Esophagus (tissue), 2 donors: ENCODE measurements at regions not wholly inside any gene's neighbourhood (a gene's known extent, or its start where the extent isn't known, plus 50 kb on each side); places are given as distances from the start of the nearest gene placed in this dataset.

Source experiments
- H3K27ac ChIP-seq, 2 donors: one replicate each; pipeline ENCODE4 v1.5.1; 2013; ENCODE audit warnings: low read depth in 2 of 2, mild to moderate bottlenecking in 2 of 2, inconsistent platforms in 1 of 2, low read length in 1 of 2, moderate library complexity in 1 of 2
- H3K27me3 ChIP-seq, 2 donors: one replicate each; pipeline ENCODE4 v1.6.1; 2013; ENCODE audit warnings: low read length in 2 of 2, control low read depth in 1 of 2, mild to moderate bottlenecking in 1 of 2; ENCODE audit not compliant: insufficient read depth in 2 of 2, control insufficient read depth in 1 of 2
- H3K36me3 ChIP-seq, 2 donors: one replicate each; pipeline ENCODE4 v1.6.1; 2013; ENCODE audit warnings: low read length in 1 of 2; ENCODE audit not compliant: control insufficient read depth in 2 of 2, insufficient read depth in 2 of 2
- H3K4me1 ChIP-seq, 2 donors: one replicate each; pipeline ENCODE4 v1.6.1; 2013; ENCODE audit warnings: low read length in 1 of 2; ENCODE audit not compliant: control insufficient read depth in 2 of 2, insufficient read depth in 2 of 2
- H3K4me3 ChIP-seq, 2 donors: one replicate each; pipeline ENCODE4 v1.5.1; 2013; ENCODE audit warnings: low read length in 2 of 2, mild to moderate bottlenecking in 2 of 2, low read depth in 1 of 2, moderate library complexity in 1 of 2
- H3K9me3 ChIP-seq, 2 donors: one replicate each; pipeline ENCODE4 v1.6.1; 2013; ENCODE audit warnings: mild to moderate bottlenecking in 2 of 2, low read depth in 1 of 2, low read length in 1 of 2, moderate library complexity in 1 of 2; ENCODE audit not compliant: control insufficient read depth in 2 of 2, insufficient read depth in 1 of 2
- WGBS, 2 donors: extraction: QIAGEN DNeasy Blood & Tissue Kit; methylation state at CpG; one replicate each; pipeline ENCODE4 v1.1.7; 2013; 5-methylcytosine and 5-hydroxymethylcytosine counted together
- donor health status: healthy with polysubstance abuse.
- donor health status: Bipolar disorder and iron deficiency.

DNA sequence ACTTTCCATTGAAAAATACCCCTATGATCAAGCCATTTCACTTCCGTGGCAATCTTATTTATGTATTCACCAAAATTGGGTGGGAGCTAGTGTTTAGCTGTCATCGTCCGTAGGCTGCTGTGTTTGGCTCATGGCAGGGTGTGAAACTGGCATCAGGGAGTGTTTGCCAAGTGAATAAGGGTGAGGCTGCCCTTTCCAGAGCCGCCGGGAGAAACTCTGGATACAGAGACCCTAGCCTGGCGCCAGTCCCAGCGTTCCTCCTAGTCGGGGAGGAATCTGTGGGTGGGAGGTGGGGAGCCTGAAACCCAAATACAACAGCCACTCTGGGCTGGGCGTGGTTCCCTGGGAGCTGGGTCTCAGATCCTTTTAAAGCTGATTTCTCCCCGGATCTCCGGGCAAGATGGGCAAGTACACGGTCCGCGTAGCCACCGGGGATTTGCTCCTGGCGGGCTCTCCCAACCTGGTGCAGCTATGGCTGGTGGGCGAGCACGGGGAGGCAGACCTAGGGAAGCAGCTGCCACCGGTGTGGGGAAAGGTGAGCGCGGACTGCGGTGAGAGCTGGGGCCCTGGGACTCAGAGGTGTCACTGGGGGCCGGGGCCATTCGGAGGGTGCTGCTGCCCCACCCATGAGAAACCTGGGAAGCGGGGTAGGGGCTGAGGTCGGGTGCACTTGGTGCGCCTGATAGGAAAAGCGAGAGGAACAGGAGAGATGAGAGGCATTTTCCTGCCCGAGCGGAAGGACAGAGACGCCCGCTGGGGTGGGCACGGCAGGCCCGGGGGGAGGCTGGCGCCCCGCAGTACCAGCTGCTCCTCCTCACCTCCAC, 62.1 kb upstream of the TEKT1 start:
- Histone ChIP-seq H3K27ac (no peak overlapping the region), H3K4me1 (peaks cover 3% of the 10 kb centered on the region in 2 donors), H3K36me3 (no peaks in the 10 kb centered on the region), H3K27me3 (peaks cover 3 to 4% of the 10 kb centered on the region in 2 donors), H3K4me3 (peak overlapping the region; percentile 16 to 21), H3K9me3 (no peaks in the 10 kb centered on the region)
- WGBS, 2 donors = 32% methylated on average over 33 to 36 of the region's 36 CpGs

DNA sequence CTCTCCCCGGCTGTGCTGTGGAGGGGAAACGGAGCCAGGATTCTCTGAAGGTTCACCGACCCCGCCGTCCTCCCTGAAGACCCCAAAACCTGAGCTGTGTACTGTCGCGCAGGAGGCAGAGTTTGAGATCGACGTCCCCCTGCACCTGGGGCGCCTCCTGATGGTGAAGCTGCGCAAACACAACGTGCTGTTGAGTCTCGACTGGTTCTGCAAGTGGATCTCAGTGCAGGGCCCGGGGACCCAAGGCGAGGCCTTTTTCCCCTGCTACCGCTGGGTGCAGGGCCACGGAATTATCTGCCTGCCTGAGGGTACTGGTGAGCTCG, 62.6 kb upstream of the TEKT1 start:
- 27 to 34% methylated on average over 18 of the region's 18 CpGs for WGBS, 2 donors
- Histone ChIP-seq H3K27me3 (peaks cover 3 to 4% of the 10 kb centered on the region in 2 donors), H3K4me1 (peaks cover 3% of the 10 kb centered on the region in 2 donors), H3K4me3 (peak overlapping the region; percentile 16 to 21), H3K27ac (no peak overlapping the region), H3K36me3 (peaks cover 0 to 2% of the 10 kb centered on the region in 2 donors), H3K9me3 (no peaks in the 10 kb centered on the region)

DNA sequence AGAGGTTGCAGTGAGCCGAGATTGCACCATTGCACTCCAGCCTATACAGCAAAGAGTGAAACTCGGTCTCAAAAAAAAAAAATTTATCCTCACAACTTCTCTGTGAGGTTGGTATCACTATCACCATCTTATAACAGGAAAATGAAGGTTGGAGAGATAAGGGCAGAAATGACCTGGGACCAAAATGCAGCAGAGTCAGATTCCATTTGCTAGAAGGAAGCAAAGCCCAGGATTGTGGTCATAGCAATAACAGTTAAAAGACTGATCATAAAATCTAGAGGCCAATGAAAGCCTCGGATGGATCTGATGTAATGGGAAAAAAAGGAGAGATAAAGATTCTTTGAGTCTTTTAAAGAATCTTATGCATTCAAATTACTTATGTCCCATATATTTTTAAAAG, 69.6 kb upstream of the TEKT1 start:
- H3K9me3 ChIP-seq = no peaks in the 10 kb centered on the region
- no peak overlapping the region for H3K27ac ChIP-seq
- H3K36me3 ChIP-seq = peaks cover 0 to 4% of the 10 kb centered on the region in 2 donors
- no peak overlapping the region for H3K4me3 ChIP-seq
- WGBS, 2 donors = 78 to 84% methylated on average over 3 of the region's 3 CpGs
- no peaks in the 10 kb centered on the region for H3K27me3 ChIP-seq
- H3K4me1 ChIP-seq = no peaks in the 10 kb centered on the region

DNA sequence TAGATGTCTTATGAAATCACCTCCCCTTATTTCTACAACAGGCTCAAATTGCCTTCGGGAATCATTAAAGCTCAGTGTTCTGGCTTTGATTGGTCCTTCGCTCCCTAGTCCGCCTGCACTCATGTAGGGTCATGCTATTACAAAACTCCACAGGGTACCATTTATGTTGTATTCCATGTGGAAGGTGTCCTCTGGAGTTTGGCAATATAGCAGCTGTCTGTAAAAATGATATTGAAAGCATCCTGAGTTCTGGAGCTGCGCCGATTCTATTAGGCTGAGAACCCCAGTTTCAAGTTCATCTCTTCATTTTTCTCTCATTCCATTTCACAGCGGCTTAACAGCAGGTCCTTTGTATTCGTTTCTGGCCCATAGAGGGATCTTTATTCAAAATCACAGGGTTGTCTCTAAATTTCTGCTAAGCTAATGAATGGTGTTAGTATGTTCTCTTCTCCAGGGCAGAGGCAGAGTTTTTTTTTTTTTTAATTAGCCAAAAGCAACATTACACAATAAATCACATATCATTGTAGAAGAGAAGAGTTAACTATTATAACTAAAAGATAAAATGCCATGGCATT, 71.9 kb upstream of the TEKT1 start:
- H3K36me3 ChIP-seq = peaks cover 0 to 4% of the 10 kb centered on the region in 2 donors
- WGBS, 2 donors = 90 to 93% methylated on average over 7 of the region's 7 CpGs
- no peaks in the 10 kb centered on the region for H3K4me1 ChIP-seq
- no peaks in the 10 kb centered on the region for H3K27me3 ChIP-seq
- H3K9me3 ChIP-seq = no peaks in the 10 kb centered on the region
- H3K4me3 ChIP-seq = no peak overlapping the region
- no peak overlapping the region for H3K27ac ChIP-seq

DNA sequence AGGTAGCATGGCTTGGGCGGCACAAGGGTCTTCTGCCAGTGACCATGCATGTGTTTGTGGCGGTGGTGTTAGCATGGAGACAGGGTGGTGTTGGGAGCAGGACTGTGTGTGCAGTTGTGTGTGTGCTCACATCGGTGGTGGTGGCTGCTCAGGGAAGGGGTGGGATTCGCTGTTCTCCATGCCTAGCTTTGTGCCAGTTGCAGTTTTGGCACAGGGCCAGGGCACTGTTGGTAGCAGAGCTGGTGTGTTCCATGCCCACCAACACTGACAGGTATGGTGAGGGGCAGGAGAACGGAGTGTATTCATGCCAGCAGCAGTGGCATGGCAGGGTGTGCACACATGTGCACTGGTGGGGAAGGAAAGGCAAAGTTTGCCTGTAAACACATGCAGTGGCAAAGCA, 77.3 kb upstream of the TEKT1 start:
- Histone ChIP-seq H3K27me3 (no peaks in the 10 kb centered on the region), H3K9me3 (no peaks in the 10 kb centered on the region), H3K36me3 (no peaks in the 10 kb centered on the region), H3K4me1 (peaks cover 0 to 4% of the 10 kb centered on the region in 2 donors), H3K4me3 (no peak overlapping the region), H3K27ac (no peak overlapping the region)
- WGBS, 2 donors = 90 to 93% methylated on average over 5 of the region's 5 CpGs

DNA sequence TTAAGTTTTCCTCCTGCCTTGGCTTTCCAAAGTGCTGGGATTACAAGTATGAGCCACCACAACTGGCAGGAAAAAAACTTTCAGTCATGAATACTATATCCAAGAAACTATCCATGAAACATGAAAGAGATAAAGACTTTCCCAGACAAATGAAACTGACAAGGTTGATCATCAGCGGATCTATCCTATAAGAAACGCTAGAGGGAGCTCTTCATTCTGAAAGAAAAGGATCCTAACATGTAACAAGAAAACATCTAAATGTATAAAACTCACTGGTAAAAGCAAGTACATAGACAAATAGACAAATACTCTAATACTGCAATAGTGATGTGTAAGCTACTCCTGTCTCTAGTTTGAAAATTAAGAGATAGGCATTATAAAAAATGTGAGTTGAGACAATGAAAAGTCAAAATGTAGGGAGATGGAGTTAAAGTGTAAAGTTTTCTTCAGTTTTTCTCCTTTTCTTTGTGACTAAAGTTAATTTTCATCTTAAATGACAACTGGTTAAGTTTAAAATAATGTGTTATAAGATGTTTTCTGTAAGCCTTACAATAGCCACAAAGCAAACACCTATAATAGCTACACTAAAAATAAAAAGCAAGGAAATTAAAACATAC, 79.6 kb upstream of the TEKT1 start:
- WGBS, 2 donors = 7 to 9% methylated on average over 2 of the region's 2 CpGs
- Histone ChIP-seq H3K27me3 (no peaks in the 10 kb centered on the region), H3K9me3 (no peaks in the 10 kb centered on the region), H3K36me3 (no peaks in the 10 kb centered on the region), H3K4me1 (peaks cover 0 to 4% of the 10 kb centered on the region in 2 donors), H3K4me3 (no peak overlapping the region), H3K27ac (no peak overlapping the region)

DNA sequence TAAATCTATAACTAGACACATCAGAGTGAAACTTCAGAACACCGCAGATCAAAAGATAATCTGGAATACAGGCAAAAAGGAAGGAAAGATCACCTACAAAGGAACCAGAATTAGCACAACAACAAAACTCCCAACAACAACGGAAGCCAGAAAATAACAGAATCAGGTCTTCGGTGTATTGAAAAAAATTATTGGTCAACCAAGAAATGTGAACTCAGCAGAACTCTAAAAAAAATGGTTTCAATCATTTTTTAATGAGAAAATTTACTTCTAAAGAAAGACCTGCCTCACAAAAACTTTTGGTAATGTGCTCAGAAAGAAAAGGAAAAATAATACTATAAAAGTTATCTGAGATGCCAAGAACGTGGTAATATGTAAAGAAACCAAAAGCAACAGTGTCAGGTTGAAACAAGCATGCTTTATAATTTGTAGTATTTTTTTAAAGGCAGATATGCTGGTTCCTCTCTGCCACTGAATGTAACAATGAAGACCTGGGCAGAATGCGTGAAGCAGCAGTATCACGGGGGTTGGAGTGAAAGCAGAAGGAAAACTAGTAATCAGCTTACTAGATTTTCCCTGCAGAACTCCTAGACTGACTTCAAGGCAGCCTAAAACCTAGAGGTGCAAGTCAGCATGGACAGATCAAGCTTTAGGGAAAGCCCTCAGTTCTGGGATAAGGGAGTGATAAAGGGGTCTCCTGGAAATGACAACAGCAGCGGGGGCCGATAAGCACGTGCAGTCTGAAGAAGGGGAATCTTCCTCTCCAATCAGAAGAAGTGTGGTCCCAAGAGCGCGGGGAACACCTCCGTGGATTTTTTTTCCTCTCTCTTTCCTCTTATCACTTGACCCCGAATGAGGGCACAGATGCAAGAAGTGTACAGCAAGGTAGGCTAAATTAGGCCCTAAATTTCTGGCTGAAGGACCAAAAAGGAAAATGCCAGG, 80.9 kb upstream of the TEKT1 start:
- Histone ChIP-seq H3K4me1 (peaks cover 0 to 4% of the 10 kb centered on the region in 2 donors), H3K36me3 (no peaks in the 10 kb centered on the region), H3K4me3 (no peak overlapping the region), H3K27ac (no peak overlapping the region), H3K9me3 (no peaks in the 10 kb centered on the region), H3K27me3 (no peaks in the 10 kb centered on the region)
- WGBS, 2 donors = 70 to 74% methylated on average over 13 of the region's 13 CpGs

DNA sequence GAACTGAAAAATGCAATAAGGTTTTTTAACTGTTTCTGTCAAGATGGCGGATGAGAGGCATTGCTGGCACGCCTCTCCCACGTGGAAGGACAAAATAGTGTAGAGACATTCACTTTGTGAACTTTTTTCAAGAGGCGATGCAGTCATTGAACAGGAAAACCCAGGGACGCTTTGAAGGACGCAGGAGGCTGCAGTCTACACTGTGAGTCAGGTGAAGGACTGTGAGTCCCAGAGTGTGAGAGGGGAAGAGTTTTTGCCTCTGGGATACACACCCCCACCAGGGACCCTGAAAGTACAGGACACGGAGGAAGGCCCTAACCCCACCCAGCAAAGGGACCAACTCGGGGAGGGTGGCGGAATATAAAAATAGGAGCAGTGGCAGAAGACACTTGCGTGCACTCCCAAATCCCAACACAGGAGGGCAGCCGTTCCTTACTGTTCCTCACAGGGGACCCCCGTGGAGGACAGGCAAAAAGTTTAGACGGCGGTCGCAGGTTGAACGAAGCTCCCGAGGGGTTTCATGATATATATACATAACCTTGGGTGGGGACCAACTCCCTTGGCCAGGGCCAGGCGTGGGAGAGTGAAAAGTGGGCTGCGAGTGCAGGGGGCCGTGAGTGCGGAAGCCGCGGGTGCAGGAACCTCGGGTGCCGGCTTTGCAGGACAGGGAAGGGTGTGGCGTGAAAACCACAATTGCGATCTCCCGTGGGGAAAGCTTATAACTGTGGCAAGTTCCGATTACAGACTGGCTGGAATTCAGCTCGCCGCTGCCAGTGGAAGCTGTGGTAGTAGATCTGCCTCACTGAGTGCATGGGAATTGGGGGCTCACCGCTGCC, 82.0 kb upstream of the ALOX12 start:
- 32 to 36% methylated on average over 32 of the region's 32 CpGs for WGBS, 2 donors
- Histone ChIP-seq H3K4me1 (peaks cover 0 to 1% of the 10 kb centered on the region in 2 donors), H3K27me3 (no peaks in the 10 kb centered on the region), H3K36me3 (no peaks in the 10 kb centered on the region), H3K9me3 (no peaks in the 10 kb centered on the region), H3K27ac (no peak overlapping the region), H3K4me3 (no peak overlapping the region)
